MM.1S (cell line): ENCODE measurements at regions not wholly inside any gene's neighbourhood (a gene's known extent, or its start where the extent isn't known, plus 50 kb on each side); places are given as distances from the start of the nearest gene placed in this dataset.
"Not testable (repeated sequence)": the region's sequence is repeated elsewhere in the genome, so short reads cannot be mapped to it uniquely, and the experiment has no call there.

ENCODE experiments used
- DNase-seq: peaks from one replicate; pipeline ENCODE4 v3.0.0-alpha.2; 2015
- H2AFZ ChIP-seq: fragments of 300-600 bp; sonication (generic); 2 replicates; pipeline ENCODE4 v1.6.0; 2016; ENCODE audit warnings: antibody characterized with exemption, low read length
- H3F3A ChIP-seq: fragments of 300-600 bp; sonication (generic); 2 replicates; pipeline ENCODE4 v1.6.1; 2016; ENCODE audit warnings: mild to moderate bottlenecking, antibody characterized with exemption, low read length, moderate library complexity, mixed read lengths; ENCODE audit not compliant: insufficient read depth
- H3K27ac ChIP-seq: fragments of 300-600 bp; sonication (generic); 2 replicates; pipeline ENCODE4 v1.5.1; 2016; ENCODE audit warnings: mild to moderate bottlenecking, low read length
- H3K27me3 ChIP-seq: fragments of 300-600 bp; sonication (generic); replicated peaks from 2 replicates; pipeline ENCODE4 v1.6.0; 2016; ENCODE audit warnings: low read length; ENCODE audit not compliant: insufficient read depth
- H3K36me3 ChIP-seq: fragments of 300-600 bp; sonication (generic); replicated peaks from 2 replicates; pipeline ENCODE4 v1.6.1; 2016; ENCODE audit warnings: mild to moderate bottlenecking, low read length, mixed read lengths; ENCODE audit not compliant: insufficient read depth
- H3K4me1 ChIP-seq: fragments of 300-600 bp; sonication (generic); 2 replicates; pipeline ENCODE4 v1.6.1; 2016; ENCODE audit warnings: low read length, mixed read lengths
- H3K4me2 ChIP-seq: fragments of 300-600 bp; sonication (generic); 2 replicates; pipeline ENCODE4 v1.6.0; 2016; ENCODE audit warnings: low read depth, low read length
- H3K4me3 ChIP-seq: fragments of 300-600 bp; sonication (generic); 2 replicates; pipeline ENCODE4 v1.5.1; 2016; ENCODE audit warnings: low read length, mixed read lengths
- H3K79me2 ChIP-seq: fragments of 300-600 bp; sonication (generic); 2 replicates; pipeline ENCODE4 v1.6.1; 2016; ENCODE audit warnings: mixed run types, low read length, mixed read lengths
- H3K9ac ChIP-seq: fragments of 300-600 bp; sonication (generic); 2 replicates; pipeline ENCODE4 v1.6.1; 2016; ENCODE audit warnings: low read length, mixed read lengths
- H3K9me2 ChIP-seq: fragments of 300-600 bp; sonication (generic); replicated peaks from 2 replicates; pipeline ENCODE4 v1.6.1; 2016; ENCODE audit warnings: mild to moderate bottlenecking, low read length, mixed read lengths; ENCODE audit not compliant: insufficient read depth
- H3K9me3 ChIP-seq: fragments of 300-600 bp; sonication (generic); replicated peaks from 2 replicates; pipeline ENCODE4 v1.6.1; 2016; ENCODE audit warnings: mild to moderate bottlenecking, low read length, mixed read lengths; ENCODE audit not compliant: insufficient read depth
- H4K20me1 ChIP-seq: fragments of 300-600 bp; sonication (generic); 2 replicates; pipeline ENCODE4 v1.6.1; 2016; ENCODE audit warnings: mild to moderate bottlenecking, low read length, moderate library complexity, mixed read lengths; ENCODE audit not compliant: insufficient read depth
- EZH2 ChIP-seq: fragments of 300-600 bp; sonication (generic); optimal IDR thresholded peaks from 2 replicates; pipeline ENCODE3; 2017; ENCODE audit warnings: low read depth, mild to moderate bottlenecking, antibody characterized with exemption, low read length, mixed read lengths
- EZH2phosphoT487 ChIP-seq: fragments of 300-600 bp; sonication (generic); IDR thresholded peaks from 2 replicates; pipeline ENCODE4 v1.6.1; 2018; ENCODE audit warnings: antibody characterized with exemption, low read length
- TF ChIP-seq, protein P1 (sequence below): fragments of 300-600 bp; sonication (generic); IDR thresholded peaks from 2 replicates; pipeline ENCODE4 v1.5.1; 2016; ENCODE audit warnings: antibody characterized with exemption, low read length, mixed read lengths

DNA sequence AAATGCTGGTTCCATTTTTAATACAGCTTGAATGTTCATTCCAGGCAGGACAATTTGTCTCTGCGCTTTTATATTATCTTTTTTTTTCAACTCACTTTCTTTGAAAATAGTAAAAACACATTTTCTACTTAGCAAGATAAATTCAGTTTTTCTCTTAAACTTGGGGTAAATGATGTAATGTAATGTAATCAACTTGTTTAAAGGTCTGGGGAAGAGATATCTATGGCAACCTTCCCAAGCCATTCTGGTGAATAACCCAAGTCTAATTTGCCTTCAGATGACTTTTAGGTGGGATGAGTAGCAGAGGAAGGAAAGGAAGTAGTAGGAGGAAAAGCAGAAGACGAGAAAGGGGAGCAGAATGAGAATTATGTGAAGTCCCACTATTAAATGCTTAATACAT lies 335.1 kb downstream of the SV2B start:
- TF ChIP-seq, protein P1, sequence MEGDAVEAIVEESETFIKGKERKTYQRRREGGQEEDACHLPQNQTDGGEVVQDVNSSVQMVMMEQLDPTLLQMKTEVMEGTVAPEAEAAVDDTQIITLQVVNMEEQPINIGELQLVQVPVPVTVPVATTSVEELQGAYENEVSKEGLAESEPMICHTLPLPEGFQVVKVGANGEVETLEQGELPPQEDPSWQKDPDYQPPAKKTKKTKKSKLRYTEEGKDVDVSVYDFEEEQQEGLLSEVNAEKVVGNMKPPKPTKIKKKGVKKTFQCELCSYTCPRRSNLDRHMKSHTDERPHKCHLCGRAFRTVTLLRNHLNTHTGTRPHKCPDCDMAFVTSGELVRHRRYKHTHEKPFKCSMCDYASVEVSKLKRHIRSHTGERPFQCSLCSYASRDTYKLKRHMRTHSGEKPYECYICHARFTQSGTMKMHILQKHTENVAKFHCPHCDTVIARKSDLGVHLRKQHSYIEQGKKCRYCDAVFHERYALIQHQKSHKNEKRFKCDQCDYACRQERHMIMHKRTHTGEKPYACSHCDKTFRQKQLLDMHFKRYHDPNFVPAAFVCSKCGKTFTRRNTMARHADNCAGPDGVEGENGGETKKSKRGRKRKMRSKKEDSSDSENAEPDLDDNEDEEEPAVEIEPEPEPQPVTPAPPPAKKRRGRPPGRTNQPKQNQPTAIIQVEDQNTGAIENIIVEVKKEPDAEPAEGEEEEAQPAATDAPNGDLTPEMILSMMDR, result no peak
- no peaks in the 10 kb centered on the region for H3K79me2 ChIP-seq
- H2AFZ ChIP-seq, result no peak overlapping the region
- H3K9me2 ChIP-seq, result no peaks in the 10 kb centered on the region
- H3K9ac ChIP-seq, result no peak overlapping the region
- H3K36me3 ChIP-seq, result no peaks in the 10 kb centered on the region
- no peak overlapping the region for H3K4me3 ChIP-seq
- no peak overlapping the region for H3K27ac ChIP-seq
- H3K4me2 ChIP-seq, result no peak overlapping the region
- no peak for DNase-seq
- H3F3A ChIP-seq, result no peaks in the 10 kb centered on the region
- H3K9me3 ChIP-seq, result no peaks in the 10 kb centered on the region
- no peaks in the 10 kb centered on the region for H4K20me1 ChIP-seq
- H3K27me3 ChIP-seq, result no peaks in the 10 kb centered on the region
- no peaks in the 10 kb centered on the region for H3K4me1 ChIP-seq

DNA sequence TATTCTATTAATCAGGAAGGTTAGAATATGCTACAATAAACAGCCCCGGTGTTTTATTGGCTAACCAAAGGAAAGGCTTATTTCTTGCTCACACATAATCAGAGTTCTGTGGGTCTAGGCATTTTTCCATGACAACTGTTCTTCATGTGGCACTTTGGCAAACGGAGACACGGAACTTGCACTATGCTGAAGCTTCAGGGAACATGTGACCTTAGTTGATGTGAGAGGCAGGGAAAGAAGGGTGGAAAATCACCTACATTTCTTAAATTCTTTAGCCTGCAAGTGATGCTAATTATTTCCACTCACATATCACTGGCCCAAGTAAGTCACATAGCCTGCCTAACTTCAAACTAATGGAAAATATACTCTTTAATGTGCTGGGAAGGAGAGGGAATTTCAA lies 344.6 kb downstream of the SV2B start:
- Histone ChIP-seq H2AFZ (no peak overlapping the region), H3K27me3 (no peaks in the 10 kb centered on the region), H3K9ac (no peak overlapping the region), H3K4me2 (no peak overlapping the region), H3K9me3 (no peaks in the 10 kb centered on the region), H3K79me2 (no peaks in the 10 kb centered on the region), H3F3A (no peaks in the 10 kb centered on the region), H3K36me3 (no peaks in the 10 kb centered on the region), H4K20me1 (no peaks in the 10 kb centered on the region), H3K27ac (no peak overlapping the region), H3K4me3 (no peak overlapping the region), H3K4me1 (no peaks in the 10 kb centered on the region), H3K9me2 (no peaks in the 10 kb centered on the region)
- no peak for TF ChIP-seq EZH2phosphoT487
- TF ChIP-seq EZH2, result no peak
- no peak for DNase-seq

DNA sequence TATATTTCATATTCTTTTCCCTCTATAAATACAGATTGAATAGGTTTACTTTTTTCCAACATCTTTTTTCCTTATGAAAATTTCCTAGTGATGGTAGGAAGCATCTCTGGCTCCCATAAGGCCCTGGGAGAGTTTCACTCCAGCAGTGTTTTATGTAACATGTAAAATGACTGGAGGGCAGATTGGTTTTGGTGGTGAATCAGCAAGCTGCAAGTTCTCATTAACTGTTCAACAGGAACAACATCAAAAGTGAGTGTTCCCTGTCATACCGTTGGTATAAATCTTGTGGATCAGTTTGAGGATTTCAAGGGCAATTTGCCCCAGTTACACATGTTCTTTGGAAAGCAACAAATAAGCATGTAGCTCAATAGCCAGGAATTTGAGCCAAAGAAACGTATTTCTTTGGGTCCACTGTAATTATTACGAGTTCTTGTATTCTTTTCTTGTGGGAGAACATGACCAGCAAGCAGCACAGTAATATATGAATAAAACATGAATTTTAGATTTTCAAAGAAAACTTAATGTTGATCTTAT lies 345.7 kb downstream of the SV2B start:
- no peak for DNase-seq
- Histone ChIP-seq H3K9me3 (no peaks in the 10 kb centered on the region), H3K9ac (no peak overlapping the region), H3K4me3 (no peak overlapping the region), H3K36me3 (no peaks in the 10 kb centered on the region), H3K79me2 (no peaks in the 10 kb centered on the region), H3K9me2 (no peaks in the 10 kb centered on the region), H3K4me1 (no peaks in the 10 kb centered on the region), H3K27ac (no peak overlapping the region), H3K27me3 (no peaks in the 10 kb centered on the region), H2AFZ (no peak overlapping the region), H4K20me1 (no peaks in the 10 kb centered on the region), H3K4me2 (no peak overlapping the region), H3F3A (no peaks in the 10 kb centered on the region)
- TF ChIP-seq, protein P1, result no peak
- TF ChIP-seq EZH2phosphoT487 (no peak), EZH2 (no peak)

DNA sequence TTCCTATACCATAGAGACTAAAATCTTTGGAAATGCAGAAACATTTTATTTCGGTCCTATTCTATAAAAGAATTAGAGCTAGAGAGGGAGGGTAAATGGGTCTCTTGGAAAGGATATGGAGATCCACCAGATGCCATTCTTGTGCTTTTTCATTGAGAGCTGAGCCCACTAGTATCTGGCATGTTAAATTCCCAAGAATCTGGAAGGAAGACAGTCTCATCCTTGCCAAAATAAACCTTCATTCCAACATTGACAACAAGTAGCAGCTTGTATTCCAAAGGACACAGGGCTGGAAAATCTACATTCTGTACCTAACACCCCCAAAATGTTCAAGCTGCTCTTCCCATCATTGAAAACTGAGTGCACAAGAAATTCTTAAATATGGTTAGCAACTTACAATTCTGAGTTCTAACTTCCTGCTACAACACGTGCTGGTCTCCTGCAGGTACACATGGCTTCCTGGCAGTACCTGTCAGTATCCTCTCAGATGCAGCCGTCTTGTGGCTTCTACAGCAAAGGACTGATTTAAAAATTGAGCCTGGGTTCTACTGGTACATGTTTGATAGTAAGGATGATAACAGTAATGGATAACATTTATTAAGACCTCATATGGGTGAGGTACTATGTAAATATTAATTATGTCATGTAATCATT lies 348.1 kb downstream of the SV2B start:
- H3K9ac ChIP-seq, result no peak overlapping the region
- no peak overlapping the region for H3K4me3 ChIP-seq
- H2AFZ ChIP-seq, result no peak overlapping the region
- no peaks in the 10 kb centered on the region for H4K20me1 ChIP-seq
- H3K27ac ChIP-seq, result no peak overlapping the region
- no peak for DNase-seq
- no peaks in the 10 kb centered on the region for H3K9me2 ChIP-seq
- H3K4me2 ChIP-seq, result no peak overlapping the region
- no peaks in the 10 kb centered on the region for H3K36me3 ChIP-seq
- no peaks in the 10 kb centered on the region for H3F3A ChIP-seq
- no peaks in the 10 kb centered on the region for H3K79me2 ChIP-seq
- H3K4me1 ChIP-seq, result no peaks in the 10 kb centered on the region
- no peak for TF ChIP-seq EZH2
- TF ChIP-seq, protein P1, result no peak
- TF ChIP-seq EZH2phosphoT487, result no peak
- H3K9me3 ChIP-seq, result no peaks in the 10 kb centered on the region
- H3K27me3 ChIP-seq, result no peaks in the 10 kb centered on the region

DNA sequence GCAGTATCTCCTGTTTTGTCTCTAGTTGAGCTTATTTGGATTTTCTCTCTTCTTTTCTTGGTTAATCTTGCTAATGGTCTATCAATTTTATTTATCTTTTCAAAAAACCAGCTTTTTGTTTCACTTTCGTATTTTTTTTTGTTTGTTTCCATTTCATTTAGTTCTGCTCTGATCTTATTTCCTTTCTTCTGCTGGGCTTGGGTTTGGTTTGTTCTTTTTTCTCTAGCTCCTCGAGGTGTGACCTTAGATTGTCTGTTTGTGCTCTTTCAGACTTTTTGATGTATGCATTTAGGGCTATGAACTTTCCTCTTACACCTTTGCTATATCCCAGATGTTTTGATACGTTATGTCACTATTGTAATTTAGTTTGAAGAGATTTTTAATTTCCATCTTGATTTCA lies 353.3 kb downstream of the SV2B start:
- not testable (repeated sequence) for H3K27ac ChIP-seq, H3K36me3 ChIP-seq, H3K9me3 ChIP-seq, H4K20me1 ChIP-seq, H3K9me2 ChIP-seq, H3K4me1 ChIP-seq, H3K9ac ChIP-seq, H3K4me3 ChIP-seq, H3K27me3 ChIP-seq, H3K4me2 ChIP-seq, H3K79me2 ChIP-seq, H2AFZ ChIP-seq, H3F3A ChIP-seq
- DNase-seq, result peak; percentile 19
